CD4-positive, alpha-beta T cell treated with Interleukin-15 for 4 hours (primary cell): ENCODE measurements at regions not wholly inside any gene's neighbourhood (a gene's known extent, or its start where the extent isn't known, plus 50 kb on each side); places are given as distances from the start of the nearest gene placed in this dataset.
"Not testable (repeated sequence)": the region's sequence is repeated elsewhere in the genome, so short reads cannot be mapped to it uniquely, and the experiment has no call there.

Experiments used
- DNase-seq: peaks from one replicate; pipeline ENCODE4 v3.0.0-alpha.2; 2020; ENCODE audit warnings: low spot score

- DNase-seq: not testable (repeated sequence)
These were observed 302.0 kb upstream of the ST8SIA4 start for GRCh38 chr5:101205065-101205464.

- not testable (repeated sequence) for DNase-seq
These were observed 277.3 kb upstream of the ST8SIA4 start for GRCh38 chr5:101180365-101180764.

- DNase-seq: no peak
These were observed 273.5 kb upstream of the ST8SIA4 start for GRCh38 chr5:101176605-101177004.

- no peak for DNase-seq
These were observed 271.9 kb upstream of the ST8SIA4 start for GRCh38 chr5:101174981-101175380.

- no peak for DNase-seq
These were observed 260.0 kb upstream of the ST8SIA4 start for GRCh38 chr5:101163088-101163487.

GRCh38 chr5:101160002-101160401 lies 256.9 kb upstream of the ST8SIA4 start:
- no peak for DNase-seq

- no peak for DNase-seq
These were observed 255.9 kb upstream of the ST8SIA4 start for GRCh38 chr5:101159006-101159405.

- DNase-seq: no peak
These were observed 250.4 kb upstream of the ST8SIA4 start for GRCh38 chr5:101153526-101153925.

- no peak for DNase-seq
These were observed 240.4 kb upstream of the ST8SIA4 start for GRCh38 chr5:101143526-101143925.

- DNase-seq: no peak
These were observed 239.0 kb upstream of the ST8SIA4 start for GRCh38 chr5:101142102-101142501.

- DNase-seq: no peak
These were observed 233.4 kb upstream of the ST8SIA4 start for GRCh38 chr5:101136454-101136853.

GRCh38 chr5:101123363-101123762 lies 220.3 kb upstream of the ST8SIA4 start:
- DNase-seq: no peak

GRCh38 chr5:101112645-101113044 lies 209.6 kb upstream of the ST8SIA4 start:
- no peak for DNase-seq

- no peak for DNase-seq
These were observed 200.8 kb upstream of the ST8SIA4 start for GRCh38 chr5:101103874-101104273.

GRCh38 chr5:101102506-101102905 lies 199.4 kb upstream of the ST8SIA4 start:
- DNase-seq: no peak

GRCh38 chr5:101091902-101092301 lies 188.8 kb upstream of the ST8SIA4 start:
- no peak for DNase-seq

- DNase-seq: no peak
These were observed 181.3 kb upstream of the ST8SIA4 start for GRCh38 chr5:101084353-101084752.

- no peak for DNase-seq
These were observed 177.6 kb upstream of the ST8SIA4 start for GRCh38 chr5:101080462-101081240.

GRCh38 chr5:101068298-101068697 lies 165.2 kb upstream of the ST8SIA4 start:
- DNase-seq: no peak

GRCh38 chr5:101067429-101067828 lies 164.3 kb upstream of the ST8SIA4 start:
- no peak for DNase-seq

- DNase-seq: no peak
These were observed 159.8 kb upstream of the ST8SIA4 start for GRCh38 chr5:101062902-101063301.

- no peak for DNase-seq
These were observed 144.1 kb upstream of the ST8SIA4 start for GRCh38 chr5:101047181-101047580.

GRCh38 chr5:101045689-101046088 lies 142.6 kb upstream of the ST8SIA4 start:
- DNase-seq: peak; percentile 21

- not testable (repeated sequence) for DNase-seq
These were observed 136.9 kb upstream of the ST8SIA4 start for GRCh38 chr5:101040002-101040401.
